Aorta (tissue), 5 donors: ENCODE measurements at regions not wholly inside any gene's neighbourhood (a gene's known extent, or its start where the extent isn't known, plus 50 kb on each side); places are given as distances from the start of the nearest gene placed in this dataset.

ENCODE experiments used
- ATAC-seq: fragments of 200-7000 bp; cut with Tn5 transposase; one replicate; pipeline ENCODE4 v1.9.1; 2022; ENCODE audit warnings: moderate library complexity; ENCODE audit not compliant: low FRiP score
- DNase-seq, 2 donors: peaks; one replicate each; pipeline ENCODE4 v3.0.0-alpha.2; 2020
- H3K27ac ChIP-seq, 2 donors: one replicate each; pipeline ENCODE4 v1.5.1; 2013; ENCODE audit warnings: low read length in 2 of 2, mild to moderate bottlenecking in 2 of 2, moderate library complexity in 2 of 2, control low read depth in 1 of 2, inconsistent platforms in 1 of 2, low read depth in 1 of 2
- H3K27me3 ChIP-seq, 2 donors: one replicate each; pipeline ENCODE4 v1.6.1; 2013; ENCODE audit warnings: control low read depth in 1 of 2, low read length in 1 of 2, mild to moderate bottlenecking in 1 of 2, moderate library complexity in 1 of 2; ENCODE audit not compliant: insufficient read depth in 2 of 2, control insufficient read depth in 1 of 2
- H3K36me3 ChIP-seq, 2 donors: one replicate each; pipeline ENCODE4 v1.6.1; 2013; ENCODE audit warnings: control low read depth in 1 of 2, low read length in 1 of 2, mild to moderate bottlenecking in 1 of 2; ENCODE audit not compliant: insufficient read depth in 2 of 2, control insufficient read depth in 1 of 2
- H3K4me1 ChIP-seq, 2 donors: one replicate each; pipeline ENCODE4 v1.6.1; 2013; ENCODE audit warnings: low read length in 2 of 2, control low read depth in 1 of 2, mild to moderate bottlenecking in 1 of 2, moderate library complexity in 1 of 2; ENCODE audit not compliant: insufficient read depth in 2 of 2, control insufficient read depth in 1 of 2
- H3K4me3 ChIP-seq, 2 donors: one replicate each; pipeline ENCODE4 v1.5.1; 2013; ENCODE audit warnings: low read length in 2 of 2, control low read depth in 1 of 2, mild to moderate bottlenecking in 1 of 2
- H3K9me3 ChIP-seq: one replicate; pipeline ENCODE4 v1.6.1; 2013; ENCODE audit warnings: mild to moderate bottlenecking, low read length; ENCODE audit not compliant: control insufficient read depth
- WGBS, 2 donors: extraction: QIAGEN DNeasy Blood & Tissue Kit; methylation state at CpG; one replicate each; pipeline ENCODE4 v1.1.7; 2013; 5-methylcytosine and 5-hydroxymethylcytosine counted together
- intact Hi-C, 2 donors: fragments of 100-400 bp; cut with DNase I; formaldehyde crosslinking; loops; one replicate each; pipeline versions ENCODE4 v1.14.2 to v1.15.0; 2022
- donor health status: healthy with polysubstance abuse.
- donor health status: Bipolar disorder and iron deficiency.
- donor health status: DM: no; HTN: no; CAD: no.
- donor health status: DM: no; HTN: no; CAD: no.
- donor health status: DM: yes; HTN: yes; CAD: no.

- Histone ChIP-seq H3K27ac (no peak overlapping the region), H3K4me3 (no peak overlapping the region), H3K9me3 (peaks cover 1% of the 10 kb centered on the region), H3K36me3 (no peaks in the 10 kb centered on the region), H3K27me3 (no peaks in the 10 kb centered on the region), H3K4me1 (peaks cover 0 to 2% of the 10 kb centered on the region in 2 donors)
- 73 to 84% methylated on average over 3 of the region's 3 CpGs for WGBS, 2 donors
- ATAC-seq (no peak), DNase-seq (no peak)
- intact Hi-C loops, result no loop called here
Observed at GRCh38 chr4:10924274-10924673, 239.7 kb upstream of the CLNK start.

- no peak overlapping the region for H3K27ac ChIP-seq
- no peaks in the 10 kb centered on the region for H3K27me3 ChIP-seq
- no peak overlapping the region for H3K4me3 ChIP-seq
- no peak for DNase-seq
- intact Hi-C loops, result no loop called here
- ATAC-seq, result no peak
- no peaks in the 10 kb centered on the region for H3K36me3 ChIP-seq
- H3K9me3 ChIP-seq, result peaks cover 2% of the 10 kb centered on the region
- 36 to 46% methylated on average over 7 of the region's 7 CpGs for WGBS, 2 donors
- H3K4me1 ChIP-seq, result no peaks in the 10 kb centered on the region
Observed at GRCh38 chr4:10917566-10917965, 233.0 kb upstream of the CLNK start.

GRCh38 chr4:10898072-10898471, 213.5 kb upstream of the CLNK start:
- no peak overlapping the region for H3K27ac ChIP-seq
- H3K4me1 ChIP-seq, result no peaks in the 10 kb centered on the region
- no peaks in the 10 kb centered on the region for H3K36me3 ChIP-seq
- 94 to 95% methylated on average over 5 of the region's 5 CpGs for WGBS, 2 donors
- H3K27me3 ChIP-seq, result no peaks in the 10 kb centered on the region
- H3K9me3 ChIP-seq, result peaks cover 1% of the 10 kb centered on the region
- no peak overlapping the region for H3K4me3 ChIP-seq
- no peak for DNase-seq
- ATAC-seq, result no peak
- intact Hi-C loops, result no loop called here

DNA sequence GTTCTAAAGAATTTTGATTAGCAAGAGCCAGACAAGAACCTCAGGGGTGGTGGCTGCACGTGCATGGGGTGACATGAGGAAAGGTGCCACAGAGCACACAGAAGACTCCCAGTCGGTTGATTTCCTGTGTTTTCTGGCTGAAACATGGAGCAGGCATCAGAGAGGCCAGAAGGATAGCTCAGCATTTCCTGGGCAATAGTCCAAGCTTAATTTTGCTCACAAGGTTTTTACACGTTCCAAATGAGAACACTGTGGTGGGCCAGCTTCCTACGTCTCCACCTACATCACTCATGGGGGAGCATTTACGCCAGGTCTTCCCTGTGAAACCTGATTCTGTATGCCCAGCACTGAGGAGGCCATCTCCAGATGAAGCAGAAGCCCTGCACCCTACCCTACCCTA, 212.5 kb upstream of the CLNK start:
- H3K4me1 ChIP-seq, result no peaks in the 10 kb centered on the region
- ATAC-seq (no peak), DNase-seq (no peak)
- H3K9me3 ChIP-seq, result peaks cover 1% of the 10 kb centered on the region
- intact Hi-C loops, result no loop called here
- 44 to 47% methylated on average over 5 of the region's 5 CpGs for WGBS, 2 donors
- H3K27me3 ChIP-seq, result no peaks in the 10 kb centered on the region
- no peak overlapping the region for H3K4me3 ChIP-seq
- H3K27ac ChIP-seq, result no peak overlapping the region
- no peaks in the 10 kb centered on the region for H3K36me3 ChIP-seq

DNA sequence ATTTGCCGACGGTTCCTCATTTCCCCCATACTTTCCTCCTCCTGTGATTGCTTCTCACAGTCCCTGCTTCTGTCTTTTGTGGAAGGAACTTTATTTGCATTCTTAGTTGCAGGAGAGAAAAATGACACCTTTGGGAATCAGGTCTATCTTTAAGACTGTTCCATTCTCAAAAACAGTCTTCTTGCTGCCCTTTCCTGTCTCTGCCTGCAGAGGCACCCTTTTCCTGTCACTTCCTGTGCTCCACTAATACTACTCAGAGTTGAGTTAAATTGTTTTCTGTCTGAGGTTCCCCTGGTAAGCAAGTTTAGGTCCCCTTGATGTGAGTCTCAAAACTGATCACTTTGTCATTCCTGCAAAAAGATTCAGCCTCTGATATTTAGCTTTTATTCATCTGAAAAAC, 208.8 kb upstream of the CLNK start:
- Histone ChIP-seq H3K36me3 (no peaks in the 10 kb centered on the region), H3K27me3 (no peaks in the 10 kb centered on the region), H3K9me3 (peaks cover 1% of the 10 kb centered on the region), H3K27ac (no peak overlapping the region), H3K4me3 (no peak overlapping the region), H3K4me1 (no peaks in the 10 kb centered on the region)
- intact Hi-C loops, result no loop called here
- ATAC-seq (no peak), DNase-seq (no peak)
- WGBS, 2 donors, result 58 to 82% methylated on average over 2 of the region's 2 CpGs

- H3K4me1 ChIP-seq, result no peaks in the 10 kb centered on the region
- 46 to 62% methylated on average over 2 of the region's 2 CpGs for WGBS, 2 donors
- no peak for ATAC-seq
- H3K9me3 ChIP-seq, result no peaks in the 10 kb centered on the region
- no peaks in the 10 kb centered on the region for H3K36me3 ChIP-seq
- H3K4me3 ChIP-seq, result no peak overlapping the region
- intact Hi-C loops, result no loop called here
- H3K27ac ChIP-seq, result no peak overlapping the region
- H3K27me3 ChIP-seq, result no peaks in the 10 kb centered on the region
- DNase-seq, result no peak
Observed at GRCh38 chr4:10891866-10892265, 207.3 kb upstream of the CLNK start.

DNA sequence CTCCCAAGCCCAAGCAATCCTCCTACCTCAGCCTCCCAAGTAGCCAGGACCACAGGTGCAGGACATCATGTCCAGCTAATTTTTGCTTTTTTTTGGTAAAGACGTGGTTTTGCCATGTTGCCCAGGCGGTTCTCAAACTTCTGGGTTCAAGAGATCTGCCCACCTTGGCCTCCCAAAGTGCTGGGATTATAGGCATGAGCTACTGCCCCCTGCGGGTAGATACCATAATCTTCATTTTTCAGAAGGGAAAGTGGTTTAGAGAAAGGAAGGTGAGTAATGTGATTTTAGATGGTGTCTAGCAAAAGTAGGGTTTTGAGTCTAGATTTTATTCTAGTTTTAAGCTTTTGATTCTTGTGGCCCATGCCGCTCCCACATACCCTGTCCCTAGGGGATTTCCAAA, 205.3 kb upstream of the CLNK start:
- no peaks in the 10 kb centered on the region for H3K9me3 ChIP-seq
- no peaks in the 10 kb centered on the region for H3K36me3 ChIP-seq
- ATAC-seq (no peak), DNase-seq (no peak)
- intact Hi-C loops, result no loop called here
- H3K4me3 ChIP-seq, result no peak overlapping the region
- H3K27ac ChIP-seq, result no peak overlapping the region
- H3K27me3 ChIP-seq, result no peaks in the 10 kb centered on the region
- 86 to 96% methylated on average over 4 of the region's 4 CpGs for whole genome bisulfite sequencing, 2 donors
- no peaks in the 10 kb centered on the region for H3K4me1 ChIP-seq

- Histone ChIP-seq H3K9me3 (no peaks in the 10 kb centered on the region), H3K4me1 (no peaks in the 10 kb centered on the region), H3K36me3 (no peaks in the 10 kb centered on the region), H3K4me3 (no peak overlapping the region), H3K27me3 (no peaks in the 10 kb centered on the region), H3K27ac (no peak overlapping the region)
- no peak for ATAC-seq
- 90 to 91% methylated on average over 4 of the region's 4 CpGs for WGBS, 2 donors
- intact Hi-C loops, result no loop called here
- DNase-seq, result no peak
Observed at GRCh38 chr4:10879411-10880110, 195.0 kb upstream of the CLNK start.

DNA sequence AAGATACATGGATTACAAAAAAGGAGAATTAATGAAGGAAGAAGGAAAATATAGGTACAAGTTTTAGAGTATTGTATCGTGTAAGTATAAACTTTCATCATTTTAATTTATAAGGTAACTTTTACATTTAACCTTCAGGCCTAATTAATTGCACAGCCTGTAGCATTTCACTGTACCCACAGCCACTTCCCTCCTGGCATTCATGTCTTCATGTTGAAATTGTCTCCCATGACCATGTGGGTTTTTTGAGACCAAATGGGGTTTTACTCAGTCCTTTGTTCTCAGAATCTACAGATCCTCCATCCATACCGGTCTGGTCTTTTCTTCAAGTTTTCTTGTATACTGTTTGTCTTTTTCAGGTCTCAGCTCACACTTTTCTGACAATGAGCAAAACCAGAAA, 194.3 kb upstream of the CLNK start:
- ATAC-seq, result no peak
- intact Hi-C loops, result no loop called here
- no peak overlapping the region for H3K4me3 ChIP-seq
- WGBS, 2 donors, result 91 to 94% methylated on average over 2 of the region's 2 CpGs
- H3K27me3 ChIP-seq, result no peaks in the 10 kb centered on the region
- no peaks in the 10 kb centered on the region for H3K4me1 ChIP-seq
- no peaks in the 10 kb centered on the region for H3K36me3 ChIP-seq
- DNase-seq, result no peak
- no peak overlapping the region for H3K27ac ChIP-seq
- no peaks in the 10 kb centered on the region for H3K9me3 ChIP-seq
